ENCODE measurements at regions not wholly inside any gene's neighbourhood (a gene's known extent, or its start where the extent isn't known, plus 50 kb on each side); places are given as distances from the start of the nearest gene placed in this dataset.
"Not testable (repeated sequence)": the region's sequence is repeated elsewhere in the genome, so short reads cannot be mapped to it uniquely, and the experiment has no call there.

DNA sequence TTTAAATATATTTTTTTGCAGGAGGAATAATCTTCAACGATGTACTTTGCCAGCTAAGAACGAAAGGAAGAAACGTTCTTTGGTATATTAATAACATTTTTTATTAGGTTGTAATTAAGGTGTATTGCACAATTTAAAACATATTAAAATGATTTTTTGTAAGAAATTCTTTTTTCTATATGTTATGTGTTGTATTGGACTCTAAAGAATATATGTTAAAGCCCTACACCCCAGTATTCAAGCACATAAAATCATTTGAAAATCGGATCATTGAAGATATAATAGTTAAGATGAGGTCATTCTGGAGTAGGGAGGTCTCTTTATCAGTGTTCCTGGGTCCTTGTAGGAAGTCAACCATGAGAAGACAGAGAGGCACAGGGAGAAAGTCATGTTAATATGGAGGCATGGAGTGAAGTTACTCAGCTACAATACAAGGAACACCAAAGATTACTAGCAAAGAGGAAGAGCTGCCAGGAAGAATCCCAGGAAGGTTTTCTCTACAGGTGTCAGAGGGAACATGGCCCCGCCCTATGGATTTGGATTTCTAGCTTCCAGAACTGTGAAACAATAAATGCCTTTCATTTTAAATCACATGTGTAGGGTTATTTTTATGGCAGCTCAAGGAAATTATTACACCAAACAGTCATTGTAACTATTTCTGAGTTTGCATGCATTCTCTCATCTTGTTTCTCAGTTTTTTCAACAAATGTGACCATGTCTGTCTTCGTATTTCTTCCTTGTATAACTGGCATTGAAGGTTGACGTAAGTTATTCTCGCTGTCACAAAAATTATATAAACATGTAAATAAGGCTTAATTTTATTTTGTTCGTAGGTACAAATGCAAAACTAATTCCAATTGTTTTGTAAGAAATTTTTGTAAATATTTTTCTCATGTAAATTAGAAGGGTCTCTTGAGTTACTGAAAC lies 75.4 kb upstream of the VPREB1 start:
- no peak for DNase-seq

DNA sequence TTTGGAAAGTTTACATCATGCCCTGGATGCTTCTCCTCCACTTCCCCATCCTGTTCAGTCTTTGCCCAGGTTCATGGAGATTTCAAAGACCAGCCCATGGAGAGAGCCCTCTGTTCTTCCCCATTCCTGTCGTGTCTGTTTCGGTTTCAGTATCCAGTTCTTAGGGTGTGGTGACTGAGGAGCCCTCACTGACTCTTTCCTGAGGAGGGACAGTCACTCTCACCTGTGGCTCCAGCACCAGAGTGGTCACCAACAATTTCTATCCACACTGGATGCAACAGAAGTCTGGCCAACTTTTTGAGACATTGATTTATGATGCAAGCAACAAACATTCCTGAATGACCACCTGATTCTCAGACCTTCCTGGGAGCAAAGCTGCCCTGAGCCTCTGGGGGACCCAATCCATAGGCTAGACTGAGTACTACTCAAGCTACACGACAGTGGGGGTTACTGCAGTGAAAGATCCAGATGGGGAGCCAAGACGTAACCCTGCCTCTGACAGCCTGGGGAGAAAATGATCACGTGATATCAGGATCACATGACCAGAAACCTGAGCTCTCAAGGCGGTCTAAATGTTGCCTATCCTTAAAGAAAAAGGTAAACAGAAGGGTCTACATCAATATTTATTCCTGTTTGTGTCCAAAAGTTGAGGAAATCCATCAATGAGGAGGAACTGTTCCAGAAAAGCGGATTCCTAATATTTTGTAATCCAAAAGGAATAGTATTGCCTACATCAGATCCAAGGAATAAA lies 76.2 kb upstream of the VPREB1 start:
- DNase-seq: no peak

DNA sequence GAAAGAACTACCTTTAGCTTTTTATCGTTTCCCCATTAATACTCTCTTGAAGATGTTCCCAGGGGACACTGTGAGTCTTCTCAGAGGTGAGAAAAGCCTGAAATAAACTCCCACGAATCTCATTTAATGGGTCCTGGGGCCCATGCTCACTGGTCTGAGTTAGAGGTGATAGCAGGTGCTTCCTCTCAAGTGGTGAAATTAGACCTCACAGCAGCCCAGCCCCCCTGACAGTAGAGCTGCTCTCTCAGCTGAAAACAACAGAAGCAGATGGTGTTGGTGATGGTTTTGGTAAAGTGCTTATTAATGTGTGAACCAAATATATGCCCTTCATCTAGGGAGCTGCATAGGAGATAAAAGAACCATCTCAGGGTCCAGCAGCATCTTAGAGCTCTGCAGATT lies 76.8 kb upstream of the VPREB1 start:
- no peak for DNase-seq

DNA sequence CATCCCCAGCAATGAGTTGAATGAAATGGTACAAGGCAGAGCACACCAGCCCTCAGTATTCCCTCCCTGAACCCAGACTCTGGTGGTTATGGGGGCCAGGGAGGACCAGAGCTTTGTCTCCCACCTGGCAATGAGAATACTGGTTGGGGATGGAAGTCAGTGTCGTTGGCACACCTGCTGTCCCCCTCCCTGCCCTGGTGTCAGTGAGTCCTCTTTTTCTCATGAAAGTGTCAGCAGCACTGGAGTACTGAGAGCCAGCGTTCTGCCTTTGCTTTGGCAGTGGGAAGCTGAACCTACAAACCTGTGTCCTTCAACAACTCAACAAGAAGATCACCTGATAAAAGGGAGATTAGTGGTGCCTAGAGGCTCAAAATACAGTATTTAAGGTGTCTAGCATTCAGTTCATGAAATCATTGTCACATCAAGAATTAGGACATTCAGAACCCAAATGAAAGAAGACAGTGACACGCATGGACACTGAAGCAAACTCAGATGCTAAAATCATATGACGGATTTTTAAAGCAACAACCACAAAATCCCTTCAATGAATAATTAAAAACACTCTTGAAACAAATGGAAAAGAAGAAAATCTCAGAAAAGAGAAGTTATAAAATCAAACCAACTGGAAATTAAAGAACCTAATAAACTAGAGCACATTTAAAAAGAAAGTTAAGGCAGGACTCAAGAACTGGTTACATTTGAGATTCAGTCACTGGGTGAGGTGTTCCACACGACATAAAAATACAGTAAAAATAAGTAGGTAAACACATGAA lies 77.5 kb upstream of the VPREB1 start:
- no peak for DNase-seq

DNA sequence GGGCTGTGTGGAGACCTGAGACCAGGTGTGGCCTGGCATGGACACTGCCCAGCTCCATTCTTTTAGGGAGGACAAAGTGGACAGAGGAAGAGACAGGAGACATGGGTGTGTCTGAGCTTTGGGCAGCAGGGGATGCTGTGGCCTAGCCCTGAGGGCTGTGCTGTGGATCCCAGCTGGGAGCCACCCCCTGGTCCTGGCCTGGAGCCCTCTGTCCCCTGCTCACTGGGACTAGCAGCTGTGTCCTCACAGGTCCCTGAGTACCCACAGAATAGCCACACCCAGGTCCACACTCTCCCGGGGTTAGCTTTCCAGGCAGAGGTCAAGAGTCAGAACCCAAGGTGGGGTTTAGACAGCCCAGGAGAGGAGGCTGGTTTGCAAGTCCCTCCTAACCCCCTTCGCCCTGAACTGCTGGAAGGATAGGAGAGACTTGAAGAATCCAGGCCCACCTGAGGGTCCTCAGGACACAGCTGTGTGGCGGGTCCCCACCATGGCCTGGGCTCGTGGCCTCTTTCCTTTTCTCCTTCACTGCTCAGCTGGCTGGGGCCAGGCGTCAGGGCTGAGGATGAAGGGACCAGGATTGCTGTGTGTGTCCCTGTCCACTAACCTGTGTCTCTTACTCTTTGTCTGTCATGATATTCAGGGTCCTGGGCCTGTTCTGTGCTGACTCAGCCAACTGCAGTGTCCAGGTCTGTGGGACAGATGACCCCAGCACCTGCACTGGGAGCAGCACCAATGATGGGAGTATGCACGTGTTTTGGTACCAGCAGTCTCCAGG lies 78.5 kb upstream of the VPREB1 start:
- DNase-seq: no peak

DNA sequence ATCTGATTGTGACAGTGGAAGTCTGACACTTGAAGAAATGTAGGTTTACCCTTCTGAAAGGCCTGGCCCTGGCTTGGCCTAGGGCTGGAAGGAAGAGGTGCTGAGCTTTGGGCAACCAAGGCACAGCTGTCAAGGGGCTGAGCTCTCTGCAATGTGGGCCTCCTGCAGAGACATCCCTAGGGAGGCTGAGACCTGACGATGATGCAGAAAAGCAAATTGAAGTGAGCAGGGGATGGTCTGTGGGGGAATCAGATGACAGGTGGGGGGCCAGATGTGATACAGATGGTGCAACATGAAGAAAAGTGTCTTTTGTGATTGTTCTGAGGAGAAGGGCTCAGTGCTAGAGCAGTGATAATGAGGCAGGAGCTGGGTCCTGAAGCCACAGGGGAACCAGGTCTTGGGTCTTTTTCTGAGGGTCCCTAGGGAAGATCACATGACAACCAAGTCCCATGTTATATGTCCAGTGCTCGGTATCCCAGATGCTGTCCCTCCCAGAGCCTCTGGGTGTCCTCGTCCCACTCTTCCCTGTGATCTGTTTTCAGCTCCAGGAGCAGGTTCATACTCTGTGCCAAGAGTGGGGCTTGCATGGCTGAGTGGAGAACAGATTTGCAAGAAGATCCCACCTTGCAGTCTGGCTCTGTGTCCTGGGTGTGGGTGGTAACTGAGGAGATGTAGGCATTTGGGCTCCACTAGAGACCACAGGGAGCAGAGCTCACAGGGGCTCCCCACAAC lies 79.9 kb upstream of the VPREB1 start:
- no peak for DNase-seq

DNA sequence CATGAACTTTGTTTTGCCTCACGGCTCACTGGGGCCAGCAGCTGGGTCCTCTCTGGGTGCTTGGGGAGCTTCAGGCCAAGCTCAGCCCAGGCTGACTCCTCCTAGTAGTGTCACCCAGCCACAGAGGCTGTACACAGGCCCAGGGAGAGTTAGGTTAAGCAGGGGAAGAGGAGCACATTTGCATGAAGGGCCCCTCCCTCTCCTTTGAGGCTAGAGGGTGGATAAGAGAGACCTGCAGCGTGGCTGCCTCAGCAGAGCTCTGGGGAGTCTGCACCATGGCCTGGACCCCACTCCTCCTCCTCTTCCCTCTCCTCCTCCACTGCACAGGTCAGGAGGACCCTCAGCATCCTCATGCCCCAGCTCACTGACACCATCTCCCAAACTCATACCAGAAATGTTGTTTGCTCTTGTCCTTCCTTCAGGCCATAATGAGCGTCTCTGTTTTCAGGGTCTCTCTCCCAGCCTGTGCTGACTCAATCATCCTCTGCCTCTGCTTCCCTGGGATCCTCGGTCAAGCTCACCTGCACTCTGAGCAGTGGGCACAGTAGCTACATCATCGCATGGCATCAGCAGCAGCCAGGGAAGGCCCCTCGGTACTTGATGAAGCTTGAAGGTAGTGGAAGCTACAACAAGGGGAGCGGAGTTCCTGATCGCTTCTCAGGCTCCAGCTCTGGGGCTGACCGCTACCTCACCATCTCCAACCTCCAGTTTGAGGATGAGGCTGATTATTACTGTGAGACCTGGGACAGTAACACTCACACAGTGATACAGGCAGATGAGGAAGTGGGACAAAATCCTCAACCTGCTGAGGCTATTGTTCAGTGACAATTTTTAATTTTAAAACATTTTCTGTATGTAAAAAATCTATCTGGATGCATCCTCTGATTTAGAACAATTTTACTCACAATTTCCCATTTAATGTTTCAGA lies 82.4 kb upstream of the VPREB1 start:
- no peak for DNase-seq

DNA sequence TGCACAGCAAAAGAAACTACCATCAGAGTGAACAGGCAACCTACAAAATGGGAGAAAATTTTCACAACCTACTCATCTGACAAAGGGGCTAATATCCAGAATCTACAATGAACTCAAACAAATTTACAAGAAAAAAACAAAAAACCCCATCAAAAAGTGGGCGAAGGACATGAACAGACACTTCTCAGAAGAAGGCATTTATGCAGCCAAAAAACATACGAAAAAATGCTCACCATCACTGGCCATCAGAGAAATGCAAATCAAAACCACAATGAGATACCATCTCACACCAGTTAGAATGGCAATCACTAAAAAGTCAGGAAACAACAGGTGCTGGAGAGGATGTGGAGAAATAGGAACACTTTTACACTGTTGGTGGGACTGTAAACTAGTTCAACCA lies 83.8 kb upstream of the VPREB1 start:
- DNase-seq: not testable (repeated sequence)

DNA sequence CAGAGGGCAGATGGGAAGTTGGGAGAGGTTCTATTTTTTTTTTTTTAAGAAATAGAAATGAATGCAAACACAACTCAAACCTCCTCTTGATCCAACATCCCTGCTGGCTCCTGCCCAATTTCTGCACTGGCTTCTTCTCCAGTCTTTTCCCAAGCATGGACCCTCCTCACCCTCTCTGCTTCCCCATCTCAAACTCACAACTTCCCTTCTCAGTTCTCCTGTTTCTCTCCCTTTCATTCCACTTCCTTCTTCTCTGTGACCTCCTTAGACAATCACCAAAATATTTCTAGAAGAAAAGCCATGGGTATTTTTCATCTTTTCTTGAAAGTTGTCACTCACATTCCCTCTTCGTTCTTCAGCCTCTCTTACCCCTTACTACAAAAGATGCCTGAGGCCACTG lies 85.2 kb upstream of the VPREB1 start:
- no peak for DNase-seq

DNA sequence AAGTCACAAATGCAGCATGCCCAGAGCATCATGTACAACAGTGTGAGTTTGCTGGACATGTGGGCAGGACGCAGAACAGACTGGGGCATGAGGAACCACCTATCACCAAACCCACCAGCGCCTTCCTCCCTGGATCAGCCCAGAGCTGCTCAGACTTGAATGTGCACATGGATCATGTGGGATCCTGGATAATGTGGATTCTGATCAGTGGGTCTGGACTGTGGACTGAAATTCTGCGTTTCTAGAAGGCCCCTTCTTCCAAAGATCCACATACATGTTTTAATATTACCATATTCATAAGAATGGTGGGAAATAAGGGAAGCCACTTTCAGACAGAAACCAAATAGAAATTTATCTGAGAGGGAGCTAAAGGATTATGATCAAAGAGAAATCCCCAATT lies 85.6 kb upstream of the VPREB1 start:
- DNase-seq: no peak

DNA sequence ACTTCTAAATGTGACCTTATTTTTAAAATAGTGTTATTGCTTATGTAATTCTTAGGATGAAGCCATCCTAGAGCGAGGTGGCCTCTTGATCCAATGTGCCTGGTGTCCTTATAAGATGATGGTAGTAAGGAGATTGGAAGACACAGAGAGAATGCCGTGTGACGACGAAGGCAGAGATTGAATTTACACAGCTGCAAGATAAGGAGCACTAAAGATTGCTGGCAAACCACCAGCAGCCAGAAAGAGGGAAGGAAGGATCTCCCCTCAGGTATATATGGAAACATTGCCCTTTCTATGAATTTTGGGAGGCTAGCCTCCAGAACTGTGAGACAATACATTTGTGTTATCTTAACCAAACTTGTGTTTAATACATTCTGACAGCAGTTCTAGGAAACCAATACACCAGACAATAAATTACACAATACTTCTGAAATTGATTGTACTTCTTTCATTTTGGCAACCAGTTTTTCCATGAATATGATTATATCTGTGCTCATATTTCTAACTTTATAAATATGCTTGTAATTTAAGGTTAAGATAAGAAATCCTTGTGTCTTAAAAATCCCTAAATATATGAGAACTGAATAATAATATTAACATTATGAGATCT lies 86.3 kb upstream of the VPREB1 start:
- no peak for DNase-seq

DNA sequence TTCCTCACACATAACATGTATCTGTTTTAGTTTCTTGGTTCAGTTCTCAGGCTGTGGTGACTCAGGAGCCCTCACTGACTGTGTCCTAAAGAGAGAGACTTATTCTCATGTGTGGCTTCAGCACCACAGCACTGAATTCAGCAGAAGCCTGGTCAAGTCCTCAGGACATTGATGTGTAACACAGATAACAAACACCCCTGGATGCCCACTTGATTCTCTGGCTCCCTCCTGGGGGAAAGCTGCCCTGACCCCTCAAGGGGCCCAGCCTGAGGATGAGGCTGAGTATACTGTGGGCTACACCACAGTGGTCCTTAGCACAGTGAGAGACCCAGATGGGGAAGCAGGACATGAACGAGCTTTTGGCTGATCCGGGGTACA lies 87.2 kb upstream of the VPREB1 start:
- DNase-seq: no peak

DNA sequence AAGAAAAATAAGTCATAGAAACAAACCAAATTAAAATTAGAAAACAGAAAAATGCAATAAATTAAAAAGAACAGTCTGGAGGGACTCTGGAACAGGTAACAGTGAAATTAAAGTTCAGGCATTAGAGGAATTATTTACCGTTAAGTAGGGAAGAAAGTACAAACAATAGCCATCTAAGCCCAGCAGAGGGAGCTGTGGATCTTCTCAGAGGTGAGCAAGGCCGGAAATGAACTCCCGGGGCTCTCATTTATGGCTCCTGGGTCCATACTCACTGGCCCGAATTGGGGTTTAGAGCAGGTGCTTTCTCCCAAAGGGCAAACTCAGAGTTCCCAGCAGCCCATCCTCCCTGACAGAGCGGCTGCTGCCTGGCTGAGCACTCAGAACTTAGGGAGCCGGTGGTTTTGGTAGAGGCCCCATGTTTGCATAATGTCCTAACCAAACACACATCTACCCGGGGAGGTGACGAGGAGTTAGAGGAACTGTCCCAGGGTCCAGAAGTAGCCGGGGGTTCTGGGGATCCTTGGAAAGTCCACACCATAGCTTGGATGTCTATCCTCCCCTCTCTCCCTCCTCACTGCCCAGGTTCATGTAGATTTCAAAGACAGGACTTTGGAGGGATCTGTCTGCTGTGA lies 87.8 kb upstream of the VPREB1 start:
- DNase-seq: peak; percentile 36

DNA sequence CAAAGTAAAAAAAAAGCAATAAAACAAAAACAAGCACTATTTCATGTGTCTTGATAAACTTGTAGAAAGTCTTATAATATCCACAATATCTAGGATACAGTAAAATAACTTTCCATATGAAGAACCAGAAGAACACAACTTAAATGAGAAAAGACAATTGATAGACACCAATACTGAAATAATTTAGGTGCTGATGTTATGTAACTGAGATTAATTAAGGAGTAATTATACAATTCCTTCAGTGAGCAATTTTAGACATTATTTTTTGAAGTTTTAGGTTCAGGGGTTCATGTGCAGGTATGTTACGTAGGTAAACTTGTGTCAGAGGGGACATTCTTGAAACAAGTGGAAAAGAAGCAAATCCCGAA lies 88.3 kb upstream of the VPREB1 start:
- no peak for DNase-seq

DNA sequence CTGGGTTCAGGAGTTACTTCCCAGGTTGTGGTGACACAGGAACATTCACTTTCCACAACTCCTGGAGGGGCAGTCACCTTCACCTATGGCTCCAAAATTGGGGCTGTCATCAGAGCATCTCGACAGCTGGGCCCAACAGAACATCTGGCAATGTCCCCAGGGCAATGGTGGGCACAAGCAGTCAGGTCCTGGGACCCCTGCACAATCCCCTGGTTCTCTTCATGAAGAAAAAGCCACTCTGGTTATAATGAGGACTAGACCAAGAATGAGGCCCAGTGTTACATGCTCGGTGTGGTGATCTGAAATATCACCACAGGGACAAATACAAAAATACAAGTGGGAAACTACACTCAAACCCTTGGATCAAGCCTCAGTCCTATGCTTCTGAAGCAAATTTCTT lies 89.0 kb upstream of the VPREB1 start:
- DNase-seq: no peak

DNA sequence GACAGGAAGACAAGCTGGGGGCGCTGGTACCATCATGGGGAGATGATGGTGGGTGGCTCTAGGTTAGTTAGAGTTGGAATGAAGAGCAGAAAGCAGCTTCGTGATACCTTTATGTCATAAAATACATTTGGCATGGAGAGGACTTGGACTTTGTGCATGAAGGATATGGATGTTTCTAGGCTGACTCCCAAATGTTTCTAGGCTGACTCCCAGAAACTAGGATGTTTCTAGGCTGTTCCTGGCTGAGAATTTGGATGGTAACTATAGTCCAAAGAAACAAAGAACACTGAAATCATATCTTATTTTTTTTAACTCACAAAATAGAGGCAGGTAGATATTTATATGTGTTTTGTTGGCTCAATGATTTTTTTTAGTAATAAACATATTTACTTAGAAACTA lies 89.4 kb upstream of the VPREB1 start:
- no peak for DNase-seq

DNA sequence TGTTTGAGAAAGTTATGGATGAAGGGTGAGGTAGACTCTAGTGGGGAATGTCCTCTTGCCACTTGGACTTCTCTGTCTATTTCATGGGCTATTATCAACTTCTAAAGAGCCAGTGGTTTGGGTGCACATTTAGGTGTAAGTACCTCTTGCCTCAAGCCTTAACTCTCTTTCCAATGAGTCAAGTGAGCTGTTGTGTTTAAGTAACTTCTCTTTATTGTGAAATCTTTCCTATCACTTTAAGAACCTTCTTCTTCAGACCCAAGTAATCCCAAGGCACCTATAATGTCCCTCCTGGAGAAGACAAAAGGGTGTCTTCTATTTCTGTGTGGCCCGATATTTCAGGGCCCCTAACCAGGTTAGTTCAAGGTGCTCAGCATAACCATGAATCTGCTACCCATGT lies 90.5 kb upstream of the VPREB1 start:
- no peak for DNase-seq

DNA sequence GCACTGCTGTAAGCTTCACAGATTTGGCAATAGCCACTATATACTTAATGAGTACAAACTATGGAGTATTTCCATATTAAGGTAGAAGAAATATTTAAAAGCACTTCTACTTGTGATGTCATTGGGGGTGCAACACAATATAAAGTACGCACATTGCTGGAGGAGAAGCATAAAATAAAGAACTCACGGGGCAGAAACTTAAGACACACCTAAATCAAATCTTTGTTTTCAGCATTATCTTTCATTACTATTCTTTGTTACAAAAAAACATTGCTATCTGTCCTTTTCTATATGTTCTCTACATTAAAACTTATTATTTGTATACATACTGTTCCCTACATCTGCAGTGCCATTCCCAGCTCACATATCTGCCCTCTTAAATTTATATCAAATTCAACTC lies 93.3 kb upstream of the VPREB1 start:
- DNase-seq: no peak

DNA sequence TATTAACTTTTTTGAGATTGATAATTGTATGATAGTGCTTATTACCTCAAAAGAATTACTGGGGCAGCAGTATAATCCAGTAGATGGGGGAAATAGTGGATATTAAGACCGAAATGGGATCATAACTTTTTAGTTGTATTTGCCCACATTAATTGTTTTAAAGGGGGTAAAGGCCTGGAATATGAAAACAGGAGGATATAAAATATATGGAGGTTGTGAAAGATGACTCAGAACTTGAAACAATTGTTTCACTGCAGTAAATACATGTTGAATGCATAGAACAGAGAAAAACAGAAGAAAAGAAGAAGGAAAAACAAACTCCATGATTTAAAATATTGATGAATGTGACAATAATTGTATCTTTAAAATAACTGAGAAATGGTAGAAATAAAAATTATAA lies 94.1 kb upstream of the VPREB1 start:
- no peak for DNase-seq

DNA sequence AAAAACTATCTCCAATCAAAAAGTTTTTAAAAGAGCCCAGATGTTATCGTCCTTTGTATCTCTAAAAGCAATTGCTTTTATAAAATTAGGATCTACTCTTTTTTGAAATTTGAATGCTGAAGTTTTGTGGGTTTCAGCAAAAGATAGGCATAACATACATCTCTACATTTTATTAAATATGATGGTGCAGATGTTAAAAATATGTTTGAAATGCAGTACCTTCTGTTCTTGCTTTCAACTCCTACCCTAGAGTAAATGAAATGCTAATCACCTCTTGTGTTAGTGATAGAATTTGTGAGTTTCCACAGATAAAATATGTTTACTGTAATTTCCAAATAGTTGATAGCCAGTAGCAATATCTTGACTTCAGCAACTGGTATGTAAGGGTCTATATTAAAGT lies 95.7 kb upstream of the VPREB1 start:
- DNase-seq: no peak

Data from hindlimb muscle (tissue), 1 donor.